Epithelial cell of proximal tubule (primary cell): ENCODE measurements at regions not wholly inside any gene's neighbourhood (a gene's known extent, or its start where the extent isn't known, plus 50 kb on each side); places are given as distances from the start of the nearest gene placed in this dataset.

Experiments used
- DNase-seq: peaks from one replicate; pipeline ENCODE4 v3.0.0-alpha.2; 2011; ENCODE audit warnings: low read depth
- H3K4me3 ChIP-seq: 2 replicates; pipeline ENCODE4 v1.5.1; 2011; ENCODE audit warnings: low read depth, mild to moderate bottlenecking, low read length
- CTCF ChIP-seq: conservative IDR thresholded peaks from 2 replicates; pipeline ENCODE4 v1.5.1; 2012; ENCODE audit warnings: low read depth, mild to moderate bottlenecking, low read length

DNA sequence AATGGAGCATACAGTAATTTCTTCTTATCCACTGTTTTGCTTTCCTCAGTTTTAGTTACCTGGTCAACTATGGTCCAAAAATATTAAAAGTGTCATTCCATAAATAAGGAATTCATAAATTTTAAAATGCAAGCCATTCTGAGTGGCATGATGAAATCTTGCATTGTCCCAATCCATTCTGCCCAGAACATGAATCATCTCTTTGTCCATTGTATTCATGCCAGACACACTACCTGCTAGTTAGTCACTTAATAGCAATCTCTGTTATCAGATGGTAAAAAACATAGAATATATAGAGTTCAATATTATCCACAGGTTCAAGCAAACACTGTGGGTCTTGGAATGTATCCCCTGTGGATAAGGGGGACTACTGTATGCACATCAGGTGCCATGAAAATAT lies 872.2 kb upstream of the NXPH2 start:
- no peak for DNase-seq
- H3K4me3 ChIP-seq: no peak overlapping the region
- no peak for TF ChIP-seq CTCF

- no peak for DNase-seq
- no peak overlapping the region for H3K4me3 ChIP-seq
- TF ChIP-seq CTCF: no peak
Measured at GRCh38 chr2:139645617-139646016, 865.4 kb upstream of the NXPH2 start.

DNA sequence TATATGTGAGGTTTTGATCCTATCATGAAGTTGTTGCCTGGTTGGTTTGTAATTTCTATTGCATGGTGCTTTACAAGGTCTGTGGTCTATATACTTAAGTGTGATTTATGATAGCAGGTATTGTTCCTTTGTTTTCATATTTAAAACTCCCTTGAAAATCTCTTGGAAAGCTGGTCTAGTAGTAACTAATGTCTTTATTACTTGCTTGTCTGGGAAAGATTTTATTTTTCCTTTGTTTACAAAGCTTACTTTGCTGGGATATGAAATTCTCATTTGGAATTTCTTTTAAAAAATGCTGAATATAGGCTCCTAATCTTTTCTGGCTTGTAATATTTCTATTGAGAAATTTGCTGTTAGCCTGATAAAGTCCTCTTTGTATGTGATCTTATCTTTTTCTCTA lies 862.9 kb upstream of the NXPH2 start:
- H3K4me3 ChIP-seq: no peak overlapping the region
- TF ChIP-seq CTCF: no peak
- DNase-seq: no peak

GRCh38 chr2:139631966-139632365 lies 851.8 kb upstream of the NXPH2 start:
- no peak overlapping the region for H3K4me3 ChIP-seq

GRCh38 chr2:139628931-139629330 lies 848.7 kb upstream of the NXPH2 start:
- TF ChIP-seq CTCF: no peak
- no peak for DNase-seq
- no peak overlapping the region for H3K4me3 ChIP-seq

More at GRCh38 chr2:139631966-139632365, 851.8 kb upstream of the NXPH2 start:
- TF ChIP-seq CTCF: no peak
- no peak for DNase-seq

DNA sequence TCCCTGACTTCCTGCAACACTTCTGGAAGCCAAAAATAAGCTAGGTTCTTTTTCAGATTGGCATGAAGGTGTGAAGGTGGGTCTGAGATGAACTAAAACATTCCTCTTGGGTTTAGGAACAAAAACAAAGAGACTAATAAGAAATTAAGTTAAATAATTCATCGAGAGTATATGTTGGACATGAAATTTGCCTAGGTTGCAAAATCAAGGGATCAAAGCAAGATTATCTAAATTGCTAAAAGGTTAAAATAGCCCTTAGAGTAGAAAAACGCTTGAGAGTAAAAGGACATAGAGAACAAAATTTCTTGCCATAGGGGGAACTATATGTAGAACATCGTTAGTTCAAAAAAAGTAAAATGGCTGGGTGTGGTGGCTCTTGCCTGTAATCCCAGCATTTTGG lies 845.9 kb upstream of the NXPH2 start:
- H3K4me3 ChIP-seq: no peak overlapping the region
- no peak for TF ChIP-seq CTCF
- DNase-seq: no peak

GRCh38 chr2:139622691-139623090 lies 842.5 kb upstream of the NXPH2 start:
- no peak for TF ChIP-seq CTCF
- DNase-seq: no peak
- H3K4me3 ChIP-seq: no peak overlapping the region
